ENCODE measurements at regions not wholly inside any gene's neighbourhood (a gene's known extent, or its start where the extent isn't known, plus 50 kb on each side); places are given as distances from the start of the nearest gene placed in this dataset.

DNA sequence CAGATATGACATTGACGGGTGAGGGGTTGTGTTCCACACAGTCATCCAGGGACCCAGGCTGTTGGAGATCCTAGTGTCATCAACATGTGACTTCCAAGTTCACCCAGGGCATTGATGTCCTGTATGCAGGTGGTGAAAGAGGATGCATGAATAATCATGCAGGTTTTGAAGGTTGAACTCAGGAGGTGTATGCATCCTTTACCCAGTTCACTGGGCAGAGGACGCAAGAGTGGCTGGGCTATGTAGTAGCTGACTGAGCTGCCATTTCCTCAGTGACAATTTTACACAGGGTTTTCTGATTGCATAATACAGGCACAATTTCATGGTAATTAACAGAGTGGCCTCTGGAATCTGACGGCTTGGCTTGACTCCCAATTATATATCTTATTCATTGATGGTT, 323.0 kb downstream of the HS3ST1 start:
- no peak for FAIRE-seq
- POLR2A ChIA-PET, result no interaction called here
- DNase-seq (ENCODE audit: extremely low read depth in 1 of 4, low spot score in 3 of 4), result no peak

More for the DNA sequence above, 323.0 kb downstream of the HS3ST1 start:
- Histone ChIP-seq H3K4me3 (no peak overlapping the region), H3K79me2 (ENCODE audit: control insufficient read depth, insufficient read depth, low read length) (no peaks in the 10 kb centered on the region), H3K36me3 (ENCODE audit: control insufficient read depth, insufficient read depth, low read length) (no peaks in the 10 kb centered on the region), H3K27me3 (ENCODE audit: control insufficient read depth in 2 of 2, insufficient read depth in 2 of 2, low read length in 2 of 2) (no peaks in the 10 kb centered on the region), H3K9ac (ENCODE audit: insufficient read depth in 1 of 2, low read depth in 2 of 2, low read length in 2 of 2) (no peak overlapping the region), H2AFZ (ENCODE audit: low read depth, low read length) (no peak overlapping the region), H3K9me3 (replicated peaks; ENCODE audit: control insufficient read depth, insufficient read depth, low read depth, low read length) (no peaks in the 10 kb centered on the region), H3K9me1 (ENCODE audit: control insufficient read depth, insufficient read depth, low read length) (no peaks in the 10 kb centered on the region), H4K20me1 (replicated peaks; ENCODE audit: control insufficient read depth, insufficient read depth, low read length) (no peaks in the 10 kb centered on the region), H3K27ac (ENCODE audit: extremely low read depth, low read depth, low read length) (no peak overlapping the region), H3K4me2 (ENCODE audit: insufficient read depth, low read length) (no peak overlapping the region), H3K4me1 (replicated peaks in 1 of 2; ENCODE audit: control insufficient read depth in 2 of 2, insufficient read depth in 2 of 2, low read length in 2 of 2) (no peaks in the 10 kb centered on the region)
- no TSS peak for BruUV-seq (replicated peaks)
- in situ Hi-C loops (cut with MboI), result no loop called here
- CTCF ChIA-PET (ENCODE audit: low intra/inter-chr PET ratio), result no interaction called here
- 0% methylated on average over 3 of the region's 3 CpGs for WGBS (ENCODE audit: insufficient coverage, low coverage, missing lambda C conversion rate)
- TF ChIP-seq GTF2F1 (IDR thresholded peaks at IDR 0.05; ENCODE audit: low read depth, low read length), result no peak
- TF ChIP-seq, protein P1, sequence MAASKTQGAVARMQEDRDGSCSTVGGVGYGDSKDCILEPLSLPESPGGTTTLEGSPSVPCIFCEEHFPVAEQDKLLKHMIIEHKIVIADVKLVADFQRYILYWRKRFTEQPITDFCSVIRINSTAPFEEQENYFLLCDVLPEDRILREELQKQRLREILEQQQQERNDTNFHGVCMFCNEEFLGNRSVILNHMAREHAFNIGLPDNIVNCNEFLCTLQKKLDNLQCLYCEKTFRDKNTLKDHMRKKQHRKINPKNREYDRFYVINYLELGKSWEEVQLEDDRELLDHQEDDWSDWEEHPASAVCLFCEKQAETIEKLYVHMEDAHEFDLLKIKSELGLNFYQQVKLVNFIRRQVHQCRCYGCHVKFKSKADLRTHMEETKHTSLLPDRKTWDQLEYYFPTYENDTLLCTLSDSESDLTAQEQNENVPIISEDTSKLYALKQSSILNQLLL (CRISPR knock-in tag; IDR thresholded peaks at IDR 0.05; ENCODE audit: borderline replicate concordance), result no peak
- no peak for TF ChIP-seq TAF7 (tag; IDR thresholded peaks at IDR 0.05)
- no peak for TF ChIP-seq POLR2AphosphoS5 (IDR thresholded peaks at IDR 0.05; ENCODE audit: control insufficient read depth, insufficient read depth, low read depth, low read length)
- no peak for TF ChIP-seq SMAD1 (IDR thresholded peaks at IDR 0.05; ENCODE audit: low read depth, low read length, partially characterized antibody)
- TF ChIP-seq ZNF12 (CRISPR knock-in tag; IDR thresholded peaks at IDR 0.05), result no peak
- TF ChIP-seq ZNF551 (CRISPR knock-in tag; IDR thresholded peaks at IDR 0.05), result no peak
- no peak for TF ChIP-seq MTA1 (IDR thresholded peaks at IDR 0.05; ENCODE audit: borderline replicate concordance)
- TF ChIP-seq NCOR1 (IDR thresholded peaks at IDR 0.05), result no peak
- TF ChIP-seq ZNF589 (CRISPR knock-in tag; IDR thresholded peaks at IDR 0.05; ENCODE audit: low read depth), result no peak
- no peak for TF ChIP-seq MYC (IDR thresholded peaks at IDR 0.05; ENCODE audit: low read depth, low read length)
- TF ChIP-seq MYC (CRISPR knock-in tag; IDR thresholded peaks at IDR 0.05; ENCODE audit: borderline replicate concordance, low read depth), result no peak
- TF ChIP-seq ZNF511 (CRISPR knock-in tag; IDR thresholded peaks at IDR 0.05), result no peak
- TF ChIP-seq, protein P2, sequence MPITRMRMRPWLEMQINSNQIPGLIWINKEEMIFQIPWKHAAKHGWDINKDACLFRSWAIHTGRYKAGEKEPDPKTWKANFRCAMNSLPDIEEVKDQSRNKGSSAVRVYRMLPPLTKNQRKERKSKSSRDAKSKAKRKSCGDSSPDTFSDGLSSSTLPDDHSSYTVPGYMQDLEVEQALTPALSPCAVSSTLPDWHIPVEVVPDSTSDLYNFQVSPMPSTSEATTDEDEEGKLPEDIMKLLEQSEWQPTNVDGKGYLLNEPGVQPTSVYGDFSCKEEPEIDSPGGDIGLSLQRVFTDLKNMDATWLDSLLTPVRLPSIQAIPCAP (CRISPR knock-in tag; IDR thresholded peaks at IDR 0.05; ENCODE audit: borderline replicate concordance), result no peak
- TF ChIP-seq, protein P3, sequence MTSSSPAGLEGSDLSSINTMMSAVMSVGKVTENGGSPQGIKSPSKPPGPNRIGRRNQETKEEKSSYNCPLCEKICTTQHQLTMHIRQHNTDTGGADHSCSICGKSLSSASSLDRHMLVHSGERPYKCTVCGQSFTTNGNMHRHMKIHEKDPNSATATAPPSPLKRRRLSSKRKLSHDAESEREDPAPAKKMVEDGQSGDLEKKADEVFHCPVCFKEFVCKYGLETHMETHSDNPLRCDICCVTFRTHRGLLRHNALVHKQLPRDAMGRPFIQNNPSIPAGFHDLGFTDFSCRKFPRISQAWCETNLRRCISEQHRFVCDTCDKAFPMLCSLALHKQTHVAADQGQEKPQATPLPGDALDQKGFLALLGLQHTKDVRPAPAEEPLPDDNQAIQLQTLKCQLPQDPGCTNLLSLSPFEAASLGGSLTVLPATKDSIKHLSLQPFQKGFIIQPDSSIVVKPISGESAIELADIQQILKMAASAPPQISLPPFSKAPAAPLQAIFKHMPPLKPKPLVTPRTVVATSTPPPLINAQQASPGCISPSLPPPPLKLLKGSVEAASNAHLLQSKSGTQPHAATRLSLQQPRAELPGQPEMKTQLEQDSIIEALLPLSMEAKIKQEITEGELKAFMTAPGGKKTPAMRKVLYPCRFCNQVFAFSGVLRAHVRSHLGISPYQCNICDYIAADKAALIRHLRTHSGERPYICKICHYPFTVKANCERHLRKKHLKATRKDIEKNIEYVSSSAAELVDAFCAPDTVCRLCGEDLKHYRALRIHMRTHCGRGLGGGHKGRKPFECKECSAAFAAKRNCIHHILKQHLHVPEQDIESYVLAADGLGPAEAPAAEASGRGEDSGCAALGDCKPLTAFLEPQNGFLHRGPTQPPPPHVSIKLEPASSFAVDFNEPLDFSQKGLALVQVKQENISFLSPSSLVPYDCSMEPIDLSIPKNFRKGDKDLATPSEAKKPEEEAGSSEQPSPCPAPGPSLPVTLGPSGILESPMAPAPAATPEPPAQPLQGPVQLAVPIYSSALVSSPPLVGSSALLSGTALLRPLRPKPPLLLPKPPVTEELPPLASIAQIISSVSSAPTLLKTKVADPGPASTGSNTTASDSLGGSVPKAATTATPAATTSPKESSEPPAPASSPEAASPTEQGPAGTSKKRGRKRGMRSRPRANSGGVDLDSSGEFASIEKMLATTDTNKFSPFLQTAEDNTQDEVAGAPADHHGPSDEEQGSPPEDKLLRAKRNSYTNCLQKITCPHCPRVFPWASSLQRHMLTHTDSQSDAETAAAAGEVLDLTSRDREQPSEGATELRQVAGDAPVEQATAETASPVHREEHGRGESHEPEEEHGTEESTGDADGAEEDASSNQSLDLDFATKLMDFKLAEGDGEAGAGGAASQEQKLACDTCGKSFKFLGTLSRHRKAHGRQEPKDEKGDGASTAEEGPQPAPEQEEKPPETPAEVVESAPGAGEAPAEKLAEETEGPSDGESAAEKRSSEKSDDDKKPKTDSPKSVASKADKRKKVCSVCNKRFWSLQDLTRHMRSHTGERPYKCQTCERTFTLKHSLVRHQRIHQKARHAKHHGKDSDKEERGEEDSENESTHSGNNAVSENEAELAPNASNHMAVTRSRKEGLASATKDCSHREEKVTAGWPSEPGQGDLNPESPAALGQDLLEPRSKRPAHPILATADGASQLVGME (CRISPR knock-in tag; IDR thresholded peaks at IDR 0.05), result no peak
- TF ChIP-seq KDM2B (CRISPR knock-in tag; IDR thresholded peaks at IDR 0.05), result no peak
- intact Hi-C loops (cut with micrococcal nuclease), result no loop called here
- no peak for ATAC-seq
